ENCODE measurements at regions not wholly inside any gene's neighbourhood (a gene's known extent, or its start where the extent isn't known, plus 50 kb on each side); places are given as distances from the start of the nearest gene placed in this dataset.
"Not testable (repeated sequence)": the region's sequence is repeated elsewhere in the genome, so short reads cannot be mapped to it uniquely, and the experiment has no call there.

DNA sequence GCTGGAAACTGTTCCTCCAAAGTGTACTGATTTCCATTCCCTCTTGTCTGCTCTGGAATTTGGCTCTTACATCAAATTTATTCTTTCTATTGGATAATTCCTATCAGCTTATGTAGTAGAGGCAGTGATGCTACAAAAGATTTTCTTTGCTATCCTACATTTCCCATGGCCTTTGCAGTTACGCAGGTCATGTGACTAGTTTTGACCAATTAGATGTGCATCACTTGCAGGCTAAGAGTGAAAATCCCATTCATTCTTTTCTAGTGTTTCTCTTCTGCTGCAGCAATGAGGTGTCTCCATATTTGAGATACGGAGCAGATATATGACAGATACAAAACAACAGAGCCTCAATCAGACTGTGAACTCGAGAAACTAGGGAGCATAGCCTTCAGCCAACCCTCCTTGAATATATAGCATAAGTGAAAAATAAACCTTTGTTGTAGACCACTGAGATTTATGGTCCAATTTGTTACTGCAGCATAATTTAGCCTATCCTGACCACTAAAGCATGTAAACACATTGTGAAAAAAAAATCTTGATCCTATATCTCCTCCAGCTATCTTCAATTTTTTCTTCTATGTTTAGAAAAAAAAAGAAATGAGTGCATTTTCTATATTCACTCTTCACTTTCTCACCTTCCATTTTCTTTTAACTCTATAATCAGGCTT lies 102.0 kb downstream of the HNMT start:
- DNase-seq (ENCODE audit: low spot score): no peak

DNA sequence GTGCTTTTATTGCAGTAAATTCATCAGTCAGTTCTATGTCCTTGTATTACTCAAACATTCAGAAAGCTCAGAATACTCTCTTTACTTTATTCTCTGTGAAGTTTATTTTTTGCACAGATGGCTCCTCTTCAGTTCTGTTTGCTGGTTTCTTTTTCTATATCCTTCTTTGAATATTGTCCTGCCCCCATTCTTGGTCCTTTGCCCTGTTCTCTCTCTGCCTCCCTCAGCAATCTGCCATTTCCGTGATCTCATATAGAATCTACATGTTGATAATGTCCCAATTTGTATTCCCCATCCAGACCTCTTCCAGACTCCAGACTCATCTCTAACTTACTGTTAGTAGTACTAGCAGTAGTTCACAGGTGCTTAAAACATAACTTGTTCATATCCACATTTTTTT lies 102.6 kb downstream of the HNMT start:
- no peak for DNase-seq (ENCODE audit: low spot score)

DNA sequence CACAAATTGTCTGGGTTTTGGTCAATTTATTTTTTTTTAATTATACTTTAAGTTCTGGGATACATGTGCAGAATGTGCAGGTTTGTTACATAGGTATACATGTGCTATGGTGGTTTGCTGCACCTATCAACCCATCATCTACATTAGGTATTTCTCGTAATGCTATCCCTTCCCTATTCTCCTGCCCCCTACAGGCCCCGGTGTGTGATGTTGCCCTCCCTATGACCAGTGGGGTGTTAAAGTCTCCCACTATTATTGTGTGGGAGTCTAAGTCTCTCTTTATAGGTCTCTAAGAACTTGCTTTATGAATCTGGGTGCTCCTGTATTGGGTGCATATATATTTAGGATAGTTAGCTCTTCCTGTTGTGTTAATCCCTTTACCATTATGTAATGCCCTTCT lies 104.4 kb downstream of the HNMT start:
- DNase-seq (ENCODE audit: low spot score): not testable (repeated sequence)

DNA sequence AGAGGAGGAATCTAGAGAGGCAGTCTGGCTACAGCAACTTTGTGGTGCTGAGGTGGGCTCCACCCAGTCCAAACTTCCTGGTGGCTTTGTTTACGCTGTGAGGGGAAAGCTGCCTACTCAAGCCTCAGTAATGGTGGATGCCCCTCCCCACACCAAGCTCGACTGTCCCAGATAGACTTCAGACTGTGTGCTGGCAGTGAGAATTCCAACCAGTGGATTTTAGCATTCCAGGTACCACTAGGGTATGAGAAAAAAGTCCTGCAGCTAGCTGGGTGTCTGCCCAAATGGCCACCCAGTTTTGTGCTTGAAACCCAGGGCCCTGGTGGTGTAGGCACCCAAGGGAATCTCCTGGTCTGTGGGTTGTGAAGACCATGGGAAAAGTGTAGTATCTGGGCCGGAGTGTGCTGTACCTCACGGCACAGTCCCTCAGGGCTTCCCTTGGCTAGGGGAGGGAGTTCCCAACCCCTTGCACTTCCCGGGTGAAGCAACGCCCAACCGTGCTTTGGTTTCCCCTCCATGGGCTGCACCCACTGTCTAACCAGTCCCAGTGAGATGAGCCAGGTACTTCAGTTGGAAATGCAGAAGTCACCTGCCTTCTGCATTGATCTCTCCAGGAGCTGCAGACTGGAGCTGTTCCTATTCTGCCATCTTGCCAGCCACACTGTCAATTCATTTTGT lies 106.9 kb downstream of the HNMT start:
- not testable (repeated sequence) for DNase-seq (ENCODE audit: low spot score)

DNA sequence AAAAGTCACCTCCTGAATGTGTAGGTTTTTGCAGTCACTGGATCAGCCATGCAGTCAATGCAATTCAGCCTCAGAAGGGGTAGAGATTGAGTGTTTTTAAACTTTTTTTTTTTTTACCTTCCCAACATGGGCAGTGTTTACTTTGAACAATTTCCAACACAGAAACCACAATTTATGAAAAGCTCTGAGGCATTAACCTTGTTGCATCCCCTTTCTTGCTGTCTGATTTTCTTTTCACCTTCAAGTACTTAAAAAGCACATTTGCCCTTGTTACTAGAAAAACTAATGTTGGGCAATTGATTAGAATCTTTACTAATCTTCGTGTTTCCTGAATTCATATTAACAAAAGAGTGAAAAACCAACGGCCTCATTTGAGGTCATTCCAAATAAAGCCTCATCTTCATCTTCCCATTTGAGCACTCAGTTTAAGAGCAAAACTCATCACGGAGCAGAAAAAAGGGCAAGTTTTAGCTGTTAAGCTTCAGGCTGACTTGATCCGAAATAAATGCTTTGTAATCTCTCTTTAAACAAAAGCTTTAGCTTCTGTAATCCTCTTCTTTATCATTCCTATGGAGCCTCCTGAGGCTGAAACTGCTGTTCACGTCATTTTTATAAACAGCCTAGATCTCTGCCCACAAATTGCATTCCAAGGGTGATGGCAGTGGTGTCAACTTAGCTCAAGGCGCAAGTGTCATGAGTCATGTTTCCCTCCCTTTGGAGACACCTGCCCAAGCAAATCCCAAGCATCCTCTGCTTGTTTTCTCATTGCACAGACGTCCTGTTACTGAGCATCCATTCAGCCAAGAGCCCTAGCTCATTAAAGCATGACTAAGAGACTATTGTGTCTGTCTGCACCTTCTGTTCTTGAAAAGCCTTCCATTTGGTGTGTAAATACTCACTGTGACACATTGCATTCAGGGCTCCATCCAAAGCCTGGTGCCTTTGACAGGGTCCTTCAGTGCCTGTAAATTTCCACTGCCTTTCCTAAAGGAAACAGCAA lies 107.7 kb downstream of the HNMT start:
- no peak for DNase-seq (ENCODE audit: low spot score)

DNA sequence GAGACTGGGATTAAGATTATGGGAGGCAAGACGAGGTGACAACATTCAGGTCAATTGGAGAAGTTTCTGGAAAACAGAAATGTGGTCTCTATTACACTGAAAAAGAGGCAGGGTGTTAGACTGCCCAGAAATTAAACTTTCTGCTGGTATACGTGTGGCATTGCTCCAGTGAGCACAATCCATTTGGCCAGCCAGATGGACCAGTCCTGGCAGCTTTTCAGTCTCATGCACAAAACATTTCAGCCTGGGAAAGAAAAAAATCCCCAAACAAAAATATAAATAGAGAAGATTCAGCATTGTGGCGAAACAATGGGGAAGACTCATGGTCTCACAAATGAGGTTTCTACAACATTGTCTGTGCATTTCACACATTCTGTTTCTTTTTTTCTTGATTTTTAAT lies 113.9 kb downstream of the HNMT start:
- DNase-seq (ENCODE audit: low spot score): no peak

DNA sequence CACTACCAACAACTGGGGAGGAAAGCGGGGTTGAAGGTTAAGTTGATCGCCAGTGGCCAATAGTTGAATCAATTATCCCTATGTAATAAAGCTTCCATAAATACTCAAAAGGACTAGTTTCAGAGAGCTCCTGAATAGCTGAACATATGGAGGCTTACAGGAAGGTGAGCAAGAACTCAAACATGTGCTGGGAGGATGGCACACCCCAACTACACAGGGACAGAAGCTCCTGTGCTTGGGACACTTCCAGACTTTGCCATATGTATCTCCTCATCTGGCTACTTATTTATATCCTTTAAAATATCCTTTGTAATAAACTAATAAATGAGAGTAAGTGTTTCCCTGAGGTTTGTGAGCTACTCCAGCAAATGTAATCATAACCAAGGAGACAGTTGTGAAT lies 115.7 kb downstream of the HNMT start:
- DNase-seq (ENCODE audit: low spot score): no peak

DNA sequence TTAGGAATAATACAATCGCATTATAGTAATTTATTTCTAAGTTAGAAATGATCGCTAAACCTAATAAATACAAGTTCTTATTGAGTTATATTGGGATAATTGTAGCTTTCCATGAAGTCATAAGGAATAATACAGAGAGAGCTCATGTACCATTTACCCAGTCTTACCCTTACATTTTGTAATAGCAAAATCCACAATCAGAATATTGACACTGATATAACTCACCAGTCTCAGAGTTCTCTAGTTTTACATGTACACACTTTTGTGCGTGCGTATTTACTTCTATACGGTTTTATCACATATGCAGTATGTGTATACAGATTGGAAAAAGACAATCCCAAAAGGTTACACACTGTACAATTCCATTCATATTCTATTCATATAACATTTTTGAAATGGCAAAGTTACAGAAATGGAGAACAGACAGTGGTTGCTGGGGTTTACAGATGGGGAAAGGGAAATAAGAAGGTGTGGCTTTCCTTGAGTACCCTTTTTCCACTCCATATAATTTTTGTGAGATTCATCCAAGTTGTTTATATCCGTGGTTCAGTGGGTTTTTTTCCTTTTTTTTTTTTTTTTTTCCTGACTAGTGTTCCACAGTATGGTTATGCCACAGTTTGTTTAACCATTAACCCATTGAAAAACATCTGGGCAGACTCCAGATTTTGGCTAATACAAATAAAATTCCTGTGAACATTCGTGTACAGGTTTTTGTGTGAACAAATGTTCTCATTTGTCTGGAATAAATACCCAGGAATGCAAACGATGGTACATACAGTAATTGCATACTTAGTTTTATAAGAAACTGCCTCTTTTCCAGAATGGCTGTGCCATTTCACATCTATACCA lies 117.2 kb downstream of the HNMT start:
- DNase-seq (ENCODE audit: low spot score): no peak

DNA sequence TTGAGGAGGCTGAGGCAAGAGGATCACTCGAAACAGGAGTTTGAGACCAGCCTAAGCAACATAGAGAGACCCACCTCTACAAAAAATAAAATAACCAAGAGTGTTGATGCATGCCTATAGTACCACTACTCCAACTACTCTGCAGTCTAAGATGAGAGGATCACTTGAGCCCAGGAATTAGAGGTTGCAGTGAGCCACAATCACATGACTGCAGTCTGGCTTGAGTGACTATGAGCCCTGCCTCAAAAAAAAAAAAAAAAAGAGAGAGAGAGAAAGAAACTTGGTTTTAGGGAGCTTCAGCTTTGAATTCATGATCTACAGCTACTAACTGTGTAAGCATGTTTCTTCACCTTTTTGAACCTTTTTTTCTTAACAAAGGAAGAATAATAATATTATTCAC lies 119.9 kb downstream of the HNMT start:
- DNase-seq (ENCODE audit: low spot score): no peak

DNA sequence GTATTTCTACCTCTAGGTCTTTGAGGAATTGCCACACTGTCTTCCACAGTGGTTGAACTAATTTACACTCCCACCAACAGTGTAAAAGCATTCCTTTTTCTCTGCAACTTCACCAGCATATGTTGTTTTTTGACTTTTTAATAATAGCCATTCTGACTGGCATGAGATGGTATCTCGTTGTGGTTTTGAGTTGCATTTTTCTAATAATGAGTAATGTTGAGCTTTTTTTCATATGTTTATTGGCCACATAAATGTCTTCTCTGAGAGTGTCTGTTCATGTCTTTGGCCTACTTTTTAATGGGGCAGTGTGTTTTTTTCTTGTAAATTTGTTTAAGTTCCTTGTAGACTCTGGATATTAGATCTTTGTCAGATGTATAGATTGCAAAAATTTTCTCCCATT lies 121.2 kb downstream of the HNMT start:
- DNase-seq (ENCODE audit: low spot score): not testable (repeated sequence)

DNA sequence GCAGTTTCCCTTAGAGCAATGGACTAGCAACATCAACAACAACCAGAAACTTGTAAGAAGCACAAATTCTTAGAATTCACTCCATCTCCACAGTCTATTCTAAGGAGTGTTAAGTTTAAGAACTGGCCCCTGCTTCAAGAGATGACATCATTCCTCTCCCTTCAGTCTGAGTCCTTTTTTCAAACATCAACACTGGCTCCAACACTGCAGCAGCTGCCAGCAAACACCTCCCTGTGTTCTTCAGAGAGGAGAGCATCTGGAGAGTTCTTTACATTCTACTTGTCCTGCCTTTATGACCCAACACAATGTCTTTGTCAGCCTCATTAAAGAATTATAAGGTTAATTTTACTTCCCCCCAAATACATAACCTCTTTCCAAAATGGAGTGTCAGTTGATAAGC lies 122.3 kb downstream of the HNMT start:
- DNase-seq (ENCODE audit: low spot score): no peak

DNA sequence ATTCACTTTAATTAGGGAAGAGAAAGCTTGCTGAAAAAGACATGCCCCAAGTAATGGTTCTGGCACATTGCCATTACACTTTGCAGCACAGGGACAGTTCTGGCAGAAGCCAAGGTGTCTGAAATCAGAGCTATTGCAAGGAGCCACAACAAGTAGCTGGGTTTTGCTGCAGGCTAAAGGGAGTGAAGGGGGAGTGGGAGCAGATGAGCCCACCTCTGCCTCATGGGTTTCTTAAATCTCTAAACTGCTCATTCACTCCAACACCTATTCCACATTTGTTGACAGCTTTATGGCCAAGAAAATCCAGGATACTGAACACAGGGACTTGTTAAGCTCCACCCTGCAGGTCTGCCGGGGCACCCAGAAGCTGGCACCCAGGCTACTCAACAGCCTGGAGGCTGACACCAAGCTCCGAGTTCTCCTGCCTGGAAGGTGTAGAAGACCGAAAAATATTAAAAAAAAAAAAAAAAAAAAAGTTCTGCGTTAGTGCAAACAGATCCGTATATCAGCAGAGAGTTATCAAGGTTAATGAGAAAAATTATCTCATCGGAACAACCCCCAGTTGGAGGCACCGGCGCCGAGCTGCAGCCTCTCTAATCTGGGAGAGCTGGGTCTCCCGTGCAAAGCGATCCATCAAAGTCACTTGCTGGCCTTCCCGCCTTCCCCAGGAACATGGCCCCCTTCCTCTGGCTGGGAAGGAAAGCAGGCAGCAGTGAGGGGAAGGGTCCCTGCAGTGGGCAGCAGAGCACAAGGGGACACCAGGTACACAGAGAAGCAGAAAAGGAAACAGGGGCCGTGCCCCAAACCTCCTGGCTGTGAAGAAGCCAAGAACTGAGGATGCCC lies 123.7 kb downstream of the HNMT start:
- no peak for DNase-seq (ENCODE audit: low spot score)

DNA sequence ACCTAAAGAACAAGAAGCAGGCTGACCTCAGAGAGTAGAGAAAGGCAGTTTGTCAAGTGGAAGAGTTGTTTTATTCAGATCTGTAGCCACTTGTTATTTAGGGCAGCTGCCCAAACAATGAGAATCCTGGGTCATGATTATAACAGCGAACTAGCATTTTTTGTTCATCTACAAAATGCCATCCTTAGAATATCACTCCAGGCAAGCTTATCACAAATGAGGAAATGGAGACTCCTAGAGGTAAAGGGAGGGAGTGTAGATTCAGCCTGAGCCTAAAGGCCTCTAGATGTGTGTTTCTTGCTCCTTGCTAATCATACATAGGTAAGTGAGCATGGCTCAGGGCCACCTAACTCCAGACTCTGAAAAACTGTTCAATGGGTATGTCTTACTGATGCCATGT lies 126.1 kb downstream of the HNMT start:
- DNase-seq (ENCODE audit: low spot score): peak; percentile 26

DNA sequence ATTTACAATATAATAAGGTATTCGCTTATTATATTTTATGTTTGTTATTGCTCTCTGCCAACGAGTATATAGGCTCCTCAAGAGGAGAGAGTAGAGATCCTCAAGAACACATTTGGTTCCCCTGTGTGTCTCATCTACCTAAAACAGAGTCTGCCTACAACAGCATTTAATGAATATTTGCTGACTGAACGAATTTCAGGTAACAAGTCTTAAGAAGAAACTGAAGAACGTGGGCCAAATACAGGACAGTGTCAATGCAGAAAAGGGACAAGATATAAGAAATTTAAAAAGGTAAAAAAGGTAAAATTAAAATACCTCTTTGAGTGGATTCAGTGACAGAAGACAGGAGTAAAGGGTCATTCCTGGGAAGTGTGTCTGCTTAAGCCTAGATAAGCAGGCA lies 129.2 kb downstream of the HNMT start:
- no peak for DNase-seq (ENCODE audit: low spot score)

DNA sequence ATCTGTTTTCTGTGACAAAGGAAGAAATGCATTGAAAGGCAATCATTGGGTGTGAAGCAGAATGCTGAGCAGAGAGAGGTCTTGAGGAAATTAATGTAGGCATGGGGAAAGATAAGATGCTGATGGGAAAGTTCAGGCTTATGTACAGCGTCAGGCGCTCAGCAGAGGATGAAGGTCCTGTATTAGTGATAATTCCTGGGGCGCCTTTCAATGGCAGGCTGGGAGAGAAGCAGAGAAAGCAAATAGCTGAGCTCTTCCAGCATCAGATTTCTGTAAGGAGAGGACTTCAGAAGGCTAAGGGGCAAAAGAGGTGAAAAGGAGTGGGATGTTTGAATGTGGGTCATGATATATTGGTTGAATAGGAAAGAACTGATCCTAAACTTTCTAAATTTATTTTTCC lies 129.8 kb downstream of the HNMT start:
- DNase-seq (ENCODE audit: low spot score): no peak

DNA sequence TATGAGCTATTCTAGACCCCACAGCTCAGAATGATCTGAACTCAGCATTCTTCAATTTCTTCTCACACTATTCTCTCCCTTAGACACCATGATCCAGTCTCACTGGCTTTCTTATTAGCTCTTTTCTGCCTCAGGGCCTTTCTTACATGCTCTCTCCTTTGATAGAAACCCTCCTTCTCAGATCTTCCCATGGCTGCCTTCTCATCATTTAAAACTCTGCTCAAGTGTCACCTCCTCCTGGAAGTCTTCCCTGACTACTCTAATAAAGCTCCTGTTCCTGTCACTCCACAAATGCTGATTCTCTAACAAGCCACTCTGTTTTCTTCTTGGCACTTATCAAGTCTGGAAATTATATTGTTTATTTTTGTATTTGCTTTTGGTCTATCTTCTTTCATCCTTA lies 131.1 kb downstream of the HNMT start:
- no peak for DNase-seq (ENCODE audit: low spot score)

DNA sequence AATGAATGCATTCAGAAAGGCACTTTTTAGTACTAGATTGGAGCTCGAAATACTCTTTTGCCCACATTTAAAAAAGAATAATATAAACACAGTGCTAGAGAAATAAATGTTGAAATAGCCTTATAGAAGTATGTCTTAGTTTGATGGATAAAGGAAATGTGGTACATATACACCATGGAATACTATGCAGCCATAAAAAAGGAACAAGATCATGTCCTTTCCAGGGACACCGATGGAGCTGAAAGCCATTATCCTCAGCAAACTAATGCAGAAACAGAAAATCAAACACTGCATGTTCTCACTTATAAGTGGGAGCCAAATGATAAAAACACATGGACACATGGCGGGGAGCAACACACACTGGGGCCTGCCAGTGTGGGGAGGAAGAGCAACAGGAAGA lies 135.0 kb downstream of the HNMT start:
- DNase-seq (ENCODE audit: low spot score): not testable (repeated sequence)

DNA sequence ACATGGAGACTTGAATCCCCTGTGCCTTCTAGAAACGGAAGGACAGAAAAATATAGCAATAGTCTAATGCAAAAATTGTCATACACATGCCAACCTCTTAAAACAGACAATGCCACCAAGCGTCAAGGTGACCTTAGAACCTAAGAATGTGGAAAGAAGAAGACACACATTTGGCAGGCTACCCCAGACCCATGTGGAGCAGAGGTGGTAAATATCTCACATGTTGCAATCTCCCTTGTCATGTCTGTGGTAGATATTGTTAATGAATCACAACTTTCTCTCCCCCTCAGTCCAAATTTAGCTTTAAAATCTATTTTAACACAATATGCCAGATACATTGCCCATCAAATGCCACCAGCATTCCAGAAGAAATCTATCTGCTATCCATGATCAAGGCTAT lies 137.4 kb downstream of the HNMT start:
- DNase-seq (ENCODE audit: low spot score): no peak

DNA sequence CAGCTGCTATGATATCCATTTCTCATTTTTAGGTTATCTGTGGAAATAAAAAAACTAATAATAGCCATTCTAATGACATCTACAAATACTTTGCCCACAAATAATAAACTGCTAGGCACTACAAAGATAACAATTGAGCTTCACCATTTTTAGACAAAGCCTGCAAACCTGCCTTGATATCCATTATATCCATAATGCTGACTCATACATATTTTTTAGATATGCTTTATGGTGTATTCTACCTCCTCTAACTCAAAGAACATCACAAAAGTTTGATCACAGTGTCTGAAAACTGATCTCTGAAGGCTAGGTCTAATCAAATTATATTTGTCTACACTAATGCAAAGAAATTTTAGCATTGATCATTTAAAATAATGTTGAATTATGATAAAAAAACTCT lies 138.4 kb downstream of the HNMT start:
- no peak for DNase-seq (ENCODE audit: low spot score)

DNA sequence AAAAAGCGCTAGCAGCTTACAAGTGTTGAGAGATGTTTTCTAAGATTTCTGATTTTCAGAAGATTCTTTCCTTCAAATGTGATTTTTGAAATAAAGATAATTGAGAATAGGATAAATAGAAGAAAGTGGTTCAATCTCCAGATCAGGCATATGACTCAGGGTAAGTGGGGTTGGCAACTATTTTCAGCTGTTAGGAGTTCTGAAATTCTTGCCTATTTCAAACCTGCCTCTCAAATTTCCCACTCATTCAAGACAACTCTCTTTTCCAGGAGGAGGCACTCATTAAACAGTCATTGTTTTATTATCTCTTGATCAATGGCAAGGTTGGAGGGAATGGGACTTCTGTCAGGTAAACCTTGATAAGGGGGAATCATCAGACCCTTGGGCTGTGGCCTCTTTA lies 138.9 kb downstream of the HNMT start:
- no peak for DNase-seq (ENCODE audit: low spot score)

DNA sequence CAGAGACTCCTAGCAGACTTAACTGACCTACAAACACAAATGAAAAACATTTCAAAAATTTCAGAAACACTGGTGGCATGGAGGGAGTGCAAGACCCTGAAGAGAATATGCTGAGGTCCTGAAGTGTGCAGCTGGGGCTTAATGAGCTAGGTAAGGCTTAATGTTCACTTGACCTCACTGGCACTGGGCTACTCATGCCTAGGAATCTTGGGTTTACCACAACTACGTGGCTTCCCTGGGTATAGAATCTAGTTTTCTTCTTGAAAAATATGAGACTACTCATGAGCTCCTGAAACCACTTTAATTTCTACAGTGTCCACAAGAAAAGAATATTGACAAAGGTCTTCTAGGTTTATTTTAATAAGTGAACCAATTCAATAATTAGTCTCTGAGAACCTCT lies 139.8 kb downstream of the HNMT start:
- DNase-seq (ENCODE audit: low spot score): no peak
